SK-N-SH (cell line): ENCODE measurements at regions not wholly inside any gene's neighbourhood (a gene's known extent, or its start where the extent isn't known, plus 50 kb on each side); places are given as distances from the start of the nearest gene placed in this dataset.

Source experiments
- CTCF ChIA-PET: fragments of 300-600, 350-600 bp; formaldehyde crosslinking; extraction: SDS; loops from one replicate; lab custom pipeline; 2021; lab: Yijun Ruan, JAX
- POLR2A ChIA-PET: fragments of 350-600 bp; sonication (Branson Sonifier 250); formaldehyde crosslinking; extraction: SDS; loops from one replicate; lab custom pipeline; 2020; ENCODE audit warnings: antibody characterized with exemption, inconsistent platforms; lab: Yijun Ruan, JAX
- DNase-seq: peaks from one replicate; pipeline ENCODE4 v3.0.0; 2012
- H2AFZ ChIP-seq: fragments of 200-600 bp; sonication (generic); 2 replicates; pipeline ENCODE4 v1.8.1; 2016; ENCODE audit warnings: antibody characterized with exemption, mild to moderate bottlenecking, low read depth
- H3F3A ChIP-seq: fragments of 200-600 bp; sonication (generic); replicated peaks from 2 replicates; pipeline ENCODE3; 2016; ENCODE audit warnings: antibody characterized with exemption, mild to moderate bottlenecking; ENCODE audit not compliant: insufficient read depth
- H3K27ac ChIP-seq, 2 experiments: fragments of 200-500 bp in 1 of 2; fragments of 200-600 bp in 1 of 2; sonication (Bioruptor generic) in 1 of 2; sonication (generic), shearing (Covaris generic) in 1 of 2; 2 replicates each; pipeline versions ENCODE4 v1.5.1 to v1.6.1; 2014 to 2016; ENCODE audit warnings: low read depth in 2 of 2, inconsistent platforms in 1 of 2, low read length in 1 of 2, mild to moderate bottlenecking in 1 of 2, mixed read lengths in 1 of 2
- H3K27me3 ChIP-seq: fragments of 200-600 bp; sonication (generic), shearing (Covaris generic); 2 replicates; pipeline ENCODE4 v1.6.1; 2016; ENCODE audit warnings: mixed run types; ENCODE audit not compliant: insufficient read depth
- H3K36me3 ChIP-seq, 2 experiments: fragments of 200-500 bp in 1 of 2; fragments of 200-600 bp in 1 of 2; sonication (Bioruptor generic) in 1 of 2; sonication (generic) in 1 of 2; replicated peaks in 1 of 2; 2 replicates each; pipeline versions ENCODE3 to v1.5.1; 2014 to 2016; ENCODE audit warnings: low read length in 1 of 2, mild to moderate bottlenecking in 1 of 2; ENCODE audit not compliant: insufficient read depth in 2 of 2, control insufficient read depth in 1 of 2
- H3K4me1 ChIP-seq, 2 experiments: fragments of 200-500 bp in 1 of 2; fragments of 200-600 bp in 1 of 2; sonication (Bioruptor generic) in 1 of 2; sonication (generic), shearing (Covaris generic) in 1 of 2; 2 replicates each; pipeline versions ENCODE4 v1.5.1 to v1.6.1; 2014 to 2016; ENCODE audit warnings: low read depth in 1 of 2, low read length in 1 of 2, mixed run types in 1 of 2; ENCODE audit not compliant: insufficient read depth in 2 of 2, control insufficient read depth in 1 of 2
- H3K4me2 ChIP-seq: fragments of 200-600 bp; sonication (generic), shearing (Covaris generic); 2 replicates; pipeline ENCODE4 v1.6.1; 2017; ENCODE audit warnings: mixed run types
- H3K4me3 ChIP-seq, 2 experiments: fragments of 200-500 bp in 1 of 2; fragments of 200-600 bp in 1 of 2; sonication (Bioruptor generic) in 1 of 2; sonication (generic), shearing (Covaris generic) in 1 of 2; 2 replicates each; pipeline versions ENCODE4 v1.5.1 to v1.8.1; 2014 to 2016; ENCODE audit warnings: low read depth in 2 of 2, inconsistent platforms in 1 of 2, low read length in 1 of 2, mild to moderate bottlenecking in 1 of 2, mixed read lengths in 1 of 2, moderate library complexity in 1 of 2
- H3K79me2 ChIP-seq: fragments of 200-600 bp; sonication (generic); 2 replicates; pipeline ENCODE4 v1.8.1; 2017; ENCODE audit warnings: mild to moderate bottlenecking; ENCODE audit not compliant: insufficient read depth
- H3K9ac ChIP-seq: fragments of 200-600 bp; sonication (generic); 2 replicates; pipeline ENCODE4 v1.6.1; 2017; ENCODE audit warnings: mixed run types
- H3K9me2 ChIP-seq: fragments of 200-600 bp; sonication (generic); 2 replicates; pipeline ENCODE4 v1.6.1; 2017; ENCODE audit warnings: mixed run types
- H3K9me3 ChIP-seq: fragments of 200-600 bp; sonication (generic); 2 replicates; pipeline ENCODE4 v1.6.1; 2017; ENCODE audit warnings: mixed run types, mild to moderate bottlenecking, moderate library complexity
- H4K20me1 ChIP-seq: fragments of 200-600 bp; sonication (generic); 2 replicates; pipeline ENCODE4 v1.6.1; 2017; ENCODE audit warnings: mild to moderate bottlenecking, mixed run types; ENCODE audit not compliant: insufficient read depth
- CHD2 ChIP-seq: fragments of 150-350 bp; IDR thresholded peaks from 2 replicates; pipeline ENCODE4 v1.6.1; 2018; ENCODE audit warnings: low read length; ENCODE audit not compliant: partially characterized antibody
- CTCF ChIP-seq: fragments of 200-600 bp; sonication (generic); IDR thresholded peaks from 2 replicates; pipeline ENCODE4 v1.6.1; 2017; ENCODE audit warnings: antibody characterized with exemption, mild to moderate bottlenecking, moderate library complexity
- ELF1 ChIP-seq: IDR thresholded peaks from 2 replicates; pipeline ENCODE4 v1.4.0; 2012
- EP300 ChIP-seq, 2 experiments: IDR thresholded peaks; 2 replicates each; pipeline versions ENCODE4 v1.4.0 to v1.6.1; 2012; ENCODE audit warnings: borderline replicate concordance in 1 of 2, low read depth in 1 of 2, low read length in 1 of 2
- EZH2phosphoT487 ChIP-seq: fragments of 200-600 bp; sonication (generic); IDR thresholded peaks from 2 replicates; pipeline ENCODE4 v1.6.1; 2017; ENCODE audit warnings: low read depth, mixed run types, mild to moderate bottlenecking, antibody characterized with exemption, moderate library complexity, borderline replicate concordance
- GATA2 ChIP-seq: sonication (generic); formaldehyde crosslinking; IDR thresholded peaks from 2 replicates; pipeline ENCODE4 v1.5.0; 2020; ENCODE audit warnings: mild to moderate bottlenecking, missing genetic modification reagents
- IRF3 ChIP-seq: fragments of 150-350 bp; IDR thresholded peaks from 2 replicates; pipeline ENCODE4 v1.6.1; 2016; ENCODE audit warnings: mild to moderate bottlenecking, low read depth, low read length
- JUND ChIP-seq: IDR thresholded peaks from 2 replicates; pipeline ENCODE4 v1.4.0; 2012
- MEF2A ChIP-seq: IDR thresholded peaks from 2 replicates; pipeline ENCODE4 v1.4.0; 2012; ENCODE audit warnings: low read depth, borderline replicate concordance
- MXI1 ChIP-seq: IDR thresholded peaks from 2 replicates; pipeline ENCODE4 v1.6.1; 2012; ENCODE audit warnings: mild to moderate bottlenecking, low read depth, low read length, improper control_type of control experiment
- NFIC ChIP-seq: IDR thresholded peaks from 2 replicates; pipeline ENCODE4 v1.4.0; 2012; ENCODE audit warnings: borderline replicate concordance
- RAD21 ChIP-seq: IDR thresholded peaks from 2 replicates; pipeline ENCODE4 v1.6.1; 2012; ENCODE audit warnings: mild to moderate bottlenecking, low read length
- RCOR1 ChIP-seq: fragments of 150-350 bp; IDR thresholded peaks from 2 replicates; pipeline ENCODE4 v1.6.1; 2017; ENCODE audit warnings: antibody characterized with exemption, low read length
- RFX5 ChIP-seq: IDR thresholded peaks from 2 replicates; pipeline ENCODE4 v1.6.1; 2012; ENCODE audit warnings: mild to moderate bottlenecking, improper control_type of control experiment, low read length
- RXRA ChIP-seq: IDR thresholded peaks from 2 replicates; pipeline ENCODE4 v1.4.0; 2012; ENCODE audit warnings: low read depth, mild to moderate bottlenecking, borderline replicate concordance
- SIN3A ChIP-seq: IDR thresholded peaks from 2 replicates; pipeline ENCODE4 v1.6.1; 2012; ENCODE audit warnings: low read depth, mild to moderate bottlenecking, low read length, moderate library complexity, borderline replicate concordance
- TEAD4 ChIP-seq: IDR thresholded peaks from 2 replicates; pipeline ENCODE4 v1.4.0; 2012; ENCODE audit warnings: mild to moderate bottlenecking, borderline replicate concordance; ENCODE audit not compliant: insufficient read depth
- USF1 ChIP-seq: IDR thresholded peaks from 2 replicates; pipeline ENCODE4 v1.4.0; 2012; ENCODE audit warnings: low read depth, borderline replicate concordance
- USF2 ChIP-seq: fragments of 150-350 bp; IDR thresholded peaks from 2 replicates; pipeline ENCODE4 v1.6.1; 2017; ENCODE audit warnings: antibody characterized with exemption, low read length, low read depth, borderline replicate concordance
- YY1 ChIP-seq: IDR thresholded peaks from 2 replicates; pipeline ENCODE4 v1.4.0; 2012; ENCODE audit warnings: low read depth, mild to moderate bottlenecking
- ZBTB33 ChIP-seq: IDR thresholded peaks from 2 replicates; pipeline ENCODE4 v1.4.0; 2012; ENCODE audit warnings: low read depth, borderline replicate concordance
- WGBS: methylation state at CpG from one replicate; pipeline ENCODE4 v1.1.6; 2017; ENCODE audit warnings: low lambda C conversion rate; 5-methylcytosine and 5-hydroxymethylcytosine counted together

- Histone ChIP-seq H3K9me3 (no peaks in the 10 kb centered on the region), H2AFZ (no peak overlapping the region), H3K9ac (no peak overlapping the region), H4K20me1 (no peaks in the 10 kb centered on the region), H3K79me2 (no peaks in the 10 kb centered on the region), H3K9me2 (no peaks in the 10 kb centered on the region), H3K4me2 (no peak overlapping the region), H3K27ac (no peak overlapping the region), H3K4me1 (peaks cover 0 to 4% of the 10 kb centered on the region in 2 experiments; a peak in 1 of 4 replicates), H3F3A (no peaks in the 10 kb centered on the region), H3K27me3 (no peaks in the 10 kb centered on the region), H3K4me3 (no peak overlapping the region), H3K36me3 (no peaks in the 10 kb centered on the region)
- 26% methylated on average over 3 of the region's 3 CpGs for WGBS
- ChIA-PET CTCF (interaction anchor here (1.5 to 3.6 kb wide), 5 partner anchors 8 to 690 kb away, joined by 3 to 23 read pairs (median 4); no protein-coding TSS in a partner anchor), POLR2A (interaction anchor here (1.9 kb wide), 1 partner anchor 23 kb away, joined by 8 read pairs; no protein-coding TSS in a partner anchor)
- DNase-seq: no peak
- TF ChIP-seq NFIC: no peak
- TF ChIP-seq USF1: no peak
- TF ChIP-seq ELF1: no peak
- TF ChIP-seq USF2: no peak
- TF ChIP-seq CTCF: no peak
- no peak for TF ChIP-seq MEF2A
- no peak for TF ChIP-seq RXRA
- TF ChIP-seq RAD21: no peak
- TF ChIP-seq IRF3: no peak
- TF ChIP-seq JUND: no peak
- no peak for TF ChIP-seq EP300 (IDR thresholded peaks at IDR 0.05; ENCODE audit: borderline replicate concordance in 1 of 2, low read depth in 1 of 2, low read length in 1 of 2)
Observed at GRCh38 chr7:67486401-67486800, 489.8 kb downstream of the TYW1 start.

GRCh38 chr7:67487316-67487715, 490.7 kb downstream of the TYW1 start:
- H3K79me2 ChIP-seq: no peaks in the 10 kb centered on the region
- H3F3A ChIP-seq: no peaks in the 10 kb centered on the region
- no peak overlapping the region for H3K27ac ChIP-seq
- H3K27me3 ChIP-seq: no peaks in the 10 kb centered on the region
- no peak overlapping the region for H3K4me2 ChIP-seq
- CTCF ChIA-PET: interaction anchor here (0.6 to 3.6 kb wide), 9 partner anchors 9 to 689 kb away, joined by 3 to 23 read pairs (median 4); no protein-coding TSS in a partner anchor
- H4K20me1 ChIP-seq: no peaks in the 10 kb centered on the region
- POLR2A ChIA-PET: no interaction called here
- WGBS: 32% methylated on average over 7 of the region's 7 CpGs
- no peaks in the 10 kb centered on the region for H3K36me3 ChIP-seq
- no peaks in the 10 kb centered on the region for H3K9me3 ChIP-seq
- H3K4me1 ChIP-seq: peaks cover 0 to 4% of the 10 kb centered on the region in 2 experiments; a peak in 1 of 4 replicates
- no peak overlapping the region for H3K9ac ChIP-seq
- no peak overlapping the region for H2AFZ ChIP-seq
- H3K4me3 ChIP-seq: no peak overlapping the region
- H3K9me2 ChIP-seq: no peaks in the 10 kb centered on the region
- no peak for DNase-seq
- TF ChIP-seq YY1 (no peak), TEAD4 (no peak), EZH2phosphoT487 (no peak), MXI1 (no peak), RCOR1 (no peak), NFIC (no peak), SIN3A (no peak), RFX5 (no peak), GATA2 (CRISPR knock-in tag) (no peak), CHD2 (no peak), ZBTB33 (no peak)
